ENCODE measurements at regions not wholly inside any gene's neighbourhood (a gene's known extent, or its start where the extent isn't known, plus 50 kb on each side); places are given as distances from the start of the nearest gene placed in this dataset.

- POLR2A ChIA-PET, result no interaction called here
These were observed 484.4 kb upstream of the NR3C2 start for GRCh38 chr4:148926276-148927260.

DNA sequence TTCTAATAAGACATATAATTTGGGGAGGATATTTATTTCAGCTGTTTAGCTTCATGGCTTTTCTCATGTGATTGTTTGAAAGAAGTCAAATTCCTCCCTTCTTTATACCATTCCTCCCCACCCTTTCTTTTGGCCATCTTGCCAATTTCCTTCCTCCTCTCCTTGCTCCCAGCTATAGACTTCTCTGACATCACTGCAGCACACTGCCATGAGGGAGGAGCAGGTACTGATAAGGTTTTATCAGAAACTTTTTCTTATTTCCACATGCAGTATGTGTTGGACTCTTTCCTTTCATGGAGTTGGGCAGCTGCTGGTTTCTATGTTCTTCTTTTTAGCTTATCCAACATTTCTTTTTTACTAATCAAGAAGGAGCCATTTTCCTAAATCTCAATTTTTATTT, 481.7 kb upstream of the NR3C2 start:
- DNase-seq, result no peak
- no peaks in the 10 kb centered on the region for H3K27me3 ChIP-seq (replicated peaks in 2 of 5; ENCODE audit: control insufficient read depth in 4 of 5, insufficient read depth in 5 of 5, low read length in 4 of 5)
- H3K9me3 ChIP-seq (ENCODE audit: control extremely low read depth in 1 of 5, control insufficient read depth in 4 of 5, insufficient read depth in 2 of 5, low read depth in 1 of 5, low read length in 4 of 5), result no peaks in the 10 kb centered on the region
- H3K36me3 ChIP-seq (ENCODE audit: control insufficient read depth in 4 of 4, insufficient read depth in 4 of 4, low read length in 3 of 4), result no peaks in the 10 kb centered on the region
- no peak overlapping the region for H3K4me3 ChIP-seq (ENCODE audit: control insufficient read depth in 1 of 7, extremely low read depth in 1 of 7, insufficient read depth in 4 of 7, low read depth in 2 of 7, low read length in 6 of 7)
- no peak overlapping the region for H3K27ac ChIP-seq (ENCODE audit: insufficient read depth in 1 of 2, low read depth in 1 of 2, low read length in 2 of 2, poor library complexity in 1 of 2, severe bottlenecking in 2 of 2)
- POLR2A ChIA-PET, result interaction anchor here (0.7 kb wide), 1 partner anchor 157 kb away, joined by 3 read pairs; no protein-coding TSS in a partner anchor
- H3K4me1 ChIP-seq (ENCODE audit: control extremely low read depth in 1 of 4, control insufficient read depth in 4 of 4, insufficient read depth in 4 of 4, low read length in 3 of 4), result no peaks in the 10 kb centered on the region
- CTCF ChIA-PET, result no interaction called here

More at GRCh38 chr4:148926276-148927260, 484.4 kb upstream of the NR3C2 start:
- Histone ChIP-seq H3K4me1 (ENCODE audit: control extremely low read depth in 1 of 4, control insufficient read depth in 4 of 4, insufficient read depth in 4 of 4, low read length in 3 of 4) (no peaks in the 10 kb centered on the region), H3K27ac (ENCODE audit: insufficient read depth in 1 of 2, low read depth in 1 of 2, low read length in 2 of 2, poor library complexity in 1 of 2, severe bottlenecking in 2 of 2) (no peak overlapping the region), H3K36me3 (ENCODE audit: control insufficient read depth in 4 of 4, insufficient read depth in 4 of 4, low read length in 3 of 4) (no peaks in the 10 kb centered on the region), H3K9me3 (ENCODE audit: control extremely low read depth in 1 of 5, control insufficient read depth in 4 of 5, insufficient read depth in 2 of 5, low read depth in 1 of 5, low read length in 4 of 5) (no peaks in the 10 kb centered on the region), H3K27me3 (replicated peaks in 2 of 5; ENCODE audit: control insufficient read depth in 4 of 5, insufficient read depth in 5 of 5, low read length in 4 of 5) (no peaks in the 10 kb centered on the region), H3K4me3 (ENCODE audit: control insufficient read depth in 1 of 7, extremely low read depth in 1 of 7, insufficient read depth in 4 of 7, low read depth in 2 of 7, low read length in 6 of 7) (no peak overlapping the region)
- 100% methylated on average over 2 of the region's 3 CpGs for WGBS (ENCODE audit: insufficient coverage)
- DNase-seq, result no peak
- CTCF ChIA-PET, result no interaction called here

GRCh38 chr4:148922497-148922896, 480.3 kb upstream of the NR3C2 start:
- Histone ChIP-seq H3K27me3 (replicated peaks in 2 of 5; ENCODE audit: control insufficient read depth in 4 of 5, insufficient read depth in 5 of 5, low read length in 4 of 5) (peaks cover 0 to 2% (median 0%) of the 10 kb centered on the region in 5 experiments), H3K27ac (ENCODE audit: insufficient read depth in 1 of 2, low read depth in 1 of 2, low read length in 2 of 2, poor library complexity in 1 of 2, severe bottlenecking in 2 of 2) (no peak overlapping the region), H3K36me3 (ENCODE audit: control insufficient read depth in 4 of 4, insufficient read depth in 4 of 4, low read length in 3 of 4) (no peaks in the 10 kb centered on the region), H3K4me3 (ENCODE audit: control insufficient read depth in 1 of 7, extremely low read depth in 1 of 7, insufficient read depth in 4 of 7, low read depth in 2 of 7, low read length in 6 of 7) (no peak overlapping the region), H3K9me3 (ENCODE audit: control extremely low read depth in 1 of 5, control insufficient read depth in 4 of 5, insufficient read depth in 2 of 5, low read depth in 1 of 5, low read length in 4 of 5) (no peaks in the 10 kb centered on the region), H3K4me1 (ENCODE audit: control extremely low read depth in 1 of 4, control insufficient read depth in 4 of 4, insufficient read depth in 4 of 4, low read length in 3 of 4) (no peaks in the 10 kb centered on the region)
- CTCF ChIA-PET, result no interaction called here
- WGBS (ENCODE audit: insufficient coverage), result no CpG with 5 or more reads among the region's 1 CpG
- POLR2A ChIA-PET, result no interaction called here
- DNase-seq, result no peak

- Histone ChIP-seq H3K4me3 (ENCODE audit: control insufficient read depth in 1 of 7, extremely low read depth in 1 of 7, insufficient read depth in 4 of 7, low read depth in 2 of 7, low read length in 6 of 7) (no peak overlapping the region), H3K4me1 (ENCODE audit: control extremely low read depth in 1 of 4, control insufficient read depth in 4 of 4, insufficient read depth in 4 of 4, low read length in 3 of 4) (no peaks in the 10 kb centered on the region), H3K27me3 (replicated peaks in 2 of 5; ENCODE audit: control insufficient read depth in 4 of 5, insufficient read depth in 5 of 5, low read length in 4 of 5) (peaks cover 0 to 2% (median 0%) of the 10 kb centered on the region in 5 experiments), H3K36me3 (ENCODE audit: control insufficient read depth in 4 of 4, insufficient read depth in 4 of 4, low read length in 3 of 4) (no peaks in the 10 kb centered on the region), H3K27ac (ENCODE audit: insufficient read depth in 1 of 2, low read depth in 1 of 2, low read length in 2 of 2, poor library complexity in 1 of 2, severe bottlenecking in 2 of 2) (no peak overlapping the region), H3K9me3 (ENCODE audit: control extremely low read depth in 1 of 5, control insufficient read depth in 4 of 5, insufficient read depth in 2 of 5, low read depth in 1 of 5, low read length in 4 of 5) (no peaks in the 10 kb centered on the region)
- WGBS (ENCODE audit: insufficient coverage), result no CpG with 5 or more reads among the region's 2 CpGs
- no peak for DNase-seq
- ChIA-PET CTCF (no interaction called here), POLR2A (no interaction called here)
These were observed 472.5 kb upstream of the NR3C2 start for GRCh38 chr4:148914734-148915133.

GRCh38 chr4:148914301-148914700, 472.1 kb upstream of the NR3C2 start:
- CTCF ChIA-PET, result no interaction called here
- no peak for DNase-seq
- Histone ChIP-seq H3K9me3 (ENCODE audit: control extremely low read depth in 1 of 5, control insufficient read depth in 4 of 5, insufficient read depth in 2 of 5, low read depth in 1 of 5, low read length in 4 of 5) (no peaks in the 10 kb centered on the region), H3K27me3 (replicated peaks in 2 of 5; ENCODE audit: control insufficient read depth in 4 of 5, insufficient read depth in 5 of 5, low read length in 4 of 5) (peaks cover 0 to 2% (median 0%) of the 10 kb centered on the region in 5 experiments), H3K4me3 (ENCODE audit: control insufficient read depth in 1 of 7, extremely low read depth in 1 of 7, insufficient read depth in 4 of 7, low read depth in 2 of 7, low read length in 6 of 7) (no peak overlapping the region), H3K36me3 (ENCODE audit: control insufficient read depth in 4 of 4, insufficient read depth in 4 of 4, low read length in 3 of 4) (no peaks in the 10 kb centered on the region), H3K4me1 (ENCODE audit: control extremely low read depth in 1 of 4, control insufficient read depth in 4 of 4, insufficient read depth in 4 of 4, low read length in 3 of 4) (no peaks in the 10 kb centered on the region), H3K27ac (ENCODE audit: insufficient read depth in 1 of 2, low read depth in 1 of 2, low read length in 2 of 2, poor library complexity in 1 of 2, severe bottlenecking in 2 of 2) (no peak overlapping the region)
- 91% methylated on average over 10 of the region's 10 CpGs for WGBS (ENCODE audit: insufficient coverage)
- POLR2A ChIA-PET, result no interaction called here

DNA sequence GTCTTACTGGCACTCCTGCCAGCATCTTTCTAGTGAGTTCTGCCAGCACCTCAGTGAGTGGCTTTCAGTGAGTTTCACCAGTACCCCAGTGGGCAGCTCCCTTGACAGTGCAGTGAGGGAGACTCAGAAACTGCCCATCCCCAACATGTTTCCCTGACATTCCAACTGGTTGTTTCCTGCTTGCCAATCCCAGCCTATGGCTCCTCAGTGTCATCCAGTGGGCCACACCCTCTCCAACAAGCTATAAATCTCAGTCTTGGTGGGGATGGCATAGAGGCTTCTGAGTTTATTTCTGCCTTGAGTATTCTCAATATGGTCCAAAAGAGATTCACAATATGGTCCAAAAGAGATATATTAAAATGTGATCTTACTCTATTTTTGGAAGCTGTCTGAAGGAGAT, 461.2 kb upstream of the NR3C2 start:
- Histone ChIP-seq H3K4me3 (ENCODE audit: control insufficient read depth in 1 of 7, extremely low read depth in 1 of 7, insufficient read depth in 4 of 7, low read depth in 2 of 7, low read length in 6 of 7) (no peak overlapping the region), H3K27me3 (replicated peaks in 2 of 5; ENCODE audit: control insufficient read depth in 4 of 5, insufficient read depth in 5 of 5, low read length in 4 of 5) (no peaks in the 10 kb centered on the region), H3K36me3 (ENCODE audit: control insufficient read depth in 4 of 4, insufficient read depth in 4 of 4, low read length in 3 of 4) (no peaks in the 10 kb centered on the region), H3K4me1 (ENCODE audit: control extremely low read depth in 1 of 4, control insufficient read depth in 4 of 4, insufficient read depth in 4 of 4, low read length in 3 of 4) (no peaks in the 10 kb centered on the region), H3K27ac (ENCODE audit: insufficient read depth in 1 of 2, low read depth in 1 of 2, low read length in 2 of 2, poor library complexity in 1 of 2, severe bottlenecking in 2 of 2) (no peak overlapping the region), H3K9me3 (ENCODE audit: control extremely low read depth in 1 of 5, control insufficient read depth in 4 of 5, insufficient read depth in 2 of 5, low read depth in 1 of 5, low read length in 4 of 5) (peaks cover 0 to 4% (median 0%) of the 10 kb centered on the region in 5 experiments)
- ChIA-PET CTCF (no interaction called here), POLR2A (no interaction called here)
- no peak for DNase-seq

DNA sequence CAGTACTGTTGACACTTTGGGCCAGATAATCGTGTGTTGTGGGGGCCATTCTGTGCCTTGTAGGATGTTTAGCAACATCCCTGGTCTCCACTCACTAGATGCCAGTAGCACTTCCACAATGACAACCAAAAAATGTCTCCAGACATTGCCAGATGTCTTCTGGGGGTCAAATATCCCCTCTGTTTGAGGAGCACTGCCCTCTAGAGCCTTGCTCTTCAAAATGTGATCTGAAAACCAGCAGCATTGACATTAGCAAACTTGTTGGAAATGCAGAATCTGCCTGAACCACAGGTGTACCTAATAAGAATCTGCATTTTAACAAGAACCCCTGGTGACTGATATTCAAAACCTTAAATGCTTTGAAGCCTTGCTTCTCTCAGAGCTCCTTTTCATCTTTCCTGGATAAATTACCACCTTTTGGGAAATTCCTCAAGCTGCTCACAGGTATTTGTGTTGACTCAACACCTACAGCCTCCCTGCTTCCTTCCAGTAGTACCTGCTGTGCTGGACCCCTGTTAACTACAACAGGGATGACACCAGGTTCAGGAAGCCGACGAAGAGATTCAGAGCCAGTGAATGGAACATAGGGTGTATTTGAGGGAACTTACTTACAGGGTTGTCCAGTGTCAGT, 459.0 kb upstream of the NR3C2 start:
- ChIA-PET POLR2A (no interaction called here), CTCF (no interaction called here)
- 78% methylated on average over 2 of the region's 3 CpGs for WGBS (ENCODE audit: insufficient coverage)

More for the DNA sequence above, 459.0 kb upstream of the NR3C2 start:
- Histone ChIP-seq H3K36me3 (ENCODE audit: control insufficient read depth in 4 of 4, insufficient read depth in 4 of 4, low read length in 3 of 4) (no peaks in the 10 kb centered on the region), H3K4me3 (ENCODE audit: control insufficient read depth in 1 of 7, extremely low read depth in 1 of 7, insufficient read depth in 4 of 7, low read depth in 2 of 7, low read length in 6 of 7) (no peak overlapping the region), H3K4me1 (ENCODE audit: control extremely low read depth in 1 of 4, control insufficient read depth in 4 of 4, insufficient read depth in 4 of 4, low read length in 3 of 4) (no peaks in the 10 kb centered on the region), H3K9me3 (ENCODE audit: control extremely low read depth in 1 of 5, control insufficient read depth in 4 of 5, insufficient read depth in 2 of 5, low read depth in 1 of 5, low read length in 4 of 5) (peaks cover 0 to 14% (median 4%) of the 10 kb centered on the region in 5 experiments), H3K27ac (ENCODE audit: insufficient read depth in 1 of 2, low read depth in 1 of 2, low read length in 2 of 2, poor library complexity in 1 of 2, severe bottlenecking in 2 of 2) (no peak overlapping the region), H3K27me3 (replicated peaks in 2 of 5; ENCODE audit: control insufficient read depth in 4 of 5, insufficient read depth in 5 of 5, low read length in 4 of 5) (no peaks in the 10 kb centered on the region)
- DNase-seq, result no peak
